IMR-90 (cell line): ENCODE measurements at regions not wholly inside any gene's neighbourhood (a gene's known extent, or its start where the extent isn't known, plus 50 kb on each side); places are given as distances from the start of the nearest gene placed in this dataset.

ENCODE experiments used
- ATAC-seq: fragments of 200-7000 bp; cut with Tn5 transposase; 2 replicates; pipeline ENCODE4 v1.9.1; 2020; ENCODE audit warnings: low read depth, mild to moderate bottlenecking, moderate library complexity
- BruUV-seq: library from RNA; stranded (reverse); fragments of 400-500 nt; replicated peaks from 2 replicates; lab custom pipeline; 2021; lab: Mats Ljungman, UMichigan
- CTCF ChIA-PET: fragments of 300-600 bp; formaldehyde crosslinking; extraction: SDS; loops from one replicate; lab custom pipeline; 2021; ENCODE audit warnings: antibody characterized with exemption; lab: Yijun Ruan, JAX
- POLR2A ChIA-PET: fragments of 300-600 bp; sonication (Branson Sonifier 250); formaldehyde crosslinking; loops from one replicate; lab custom pipeline; 2022; ENCODE audit warnings: antibody characterized with exemption; ENCODE audit not compliant: unreplicated experiment; lab: Charles Lee
- DNase-seq: peaks from one replicate; pipeline ENCODE4 v3.0.0; 2013
- H2AFZ ChIP-seq: replicated peaks from 2 replicates; pipeline ENCODE3; 2013; ENCODE audit warnings: low read length, mild to moderate bottlenecking; ENCODE audit not compliant: poor library complexity
- H2AK5ac ChIP-seq: 2 replicates; pipeline ENCODE4 v1.6.1; 2013; ENCODE audit warnings: low read depth, low read length, inconsistent platforms
- H2AK9ac ChIP-seq: replicated peaks from 2 replicates; pipeline ENCODE3; 2013; ENCODE audit warnings: mild to moderate bottlenecking, low read depth, low read length, moderate library complexity; ENCODE audit not compliant: poor library complexity
- H2BK120ac ChIP-seq: 2 replicates; pipeline ENCODE4 v1.6.1; 2013; ENCODE audit warnings: low read depth, low read length, inconsistent platforms
- H2BK15ac ChIP-seq: 3 replicates; pipeline ENCODE4 v1.6.1; 2013; ENCODE audit warnings: low read depth, low read length, inconsistent platforms
- H2BK20ac ChIP-seq: 2 replicates; pipeline ENCODE4 v1.6.1; 2013; ENCODE audit warnings: low read depth, mild to moderate bottlenecking, inconsistent platforms, low read length, moderate library complexity
- H2BK5ac ChIP-seq: 2 replicates; pipeline ENCODE4 v1.6.1; 2013; ENCODE audit warnings: mild to moderate bottlenecking, low read depth, low read length, inconsistent platforms; ENCODE audit not compliant: poor library complexity, severe bottlenecking
- H3K14ac ChIP-seq: replicated peaks from 2 replicates; pipeline ENCODE4 v1.6.1; 2013; ENCODE audit warnings: low read depth, low read length, inconsistent platforms
- H3K18ac ChIP-seq: 2 replicates; pipeline ENCODE4 v1.6.1; 2013; ENCODE audit warnings: low read depth, low read length, control low read depth
- H3K23ac ChIP-seq: 2 replicates; pipeline ENCODE4 v1.6.1; 2013; ENCODE audit warnings: low read depth, low read length, inconsistent platforms
- H3K27ac ChIP-seq: 2 replicates; pipeline ENCODE4 v1.5.1; 2013; ENCODE audit warnings: mild to moderate bottlenecking, control low read depth, low read length; ENCODE audit not compliant: insufficient read depth
- H3K27me3 ChIP-seq: 2 replicates; pipeline ENCODE4 v1.6.1; 2013; ENCODE audit warnings: low read length; ENCODE audit not compliant: control insufficient read depth, insufficient read depth
- H3K36me3 ChIP-seq: 2 replicates; pipeline ENCODE4 v1.6.1; 2013; ENCODE audit warnings: low read length, mixed read lengths; ENCODE audit not compliant: control insufficient read depth, insufficient read depth
- H3K4ac ChIP-seq: 2 replicates; pipeline ENCODE4 v1.6.1; 2013; ENCODE audit warnings: low read depth, low read length, inconsistent platforms
- H3K4me1 ChIP-seq: 2 replicates; pipeline ENCODE4 v1.6.1; 2013; ENCODE audit warnings: low read length, mixed read lengths; ENCODE audit not compliant: control insufficient read depth, insufficient read depth
- H3K4me2 ChIP-seq: 2 replicates; pipeline ENCODE4 v1.6.1; 2013; ENCODE audit warnings: low read depth, mild to moderate bottlenecking, control low read depth, low read length, moderate library complexity
- H3K4me3 ChIP-seq: 2 replicates; pipeline ENCODE4 v1.5.1; 2013; ENCODE audit warnings: low read depth, mild to moderate bottlenecking, control low read depth, low read length, moderate library complexity; ENCODE audit not compliant: insufficient read depth
- H3K56ac ChIP-seq: 2 replicates; pipeline ENCODE4 v1.6.1; 2013; ENCODE audit warnings: low read length, inconsistent platforms; ENCODE audit not compliant: insufficient read depth; ENCODE audit errors: extremely low read depth
- H3K79me1 ChIP-seq, 2 experiments: 2 replicates each; pipeline ENCODE4 v1.6.1; 2013; ENCODE audit warnings: low read length in 2 of 2, inconsistent platforms in 1 of 2, low read depth in 1 of 2
- H3K9ac ChIP-seq: 2 replicates; pipeline ENCODE4 v1.6.1; 2013; ENCODE audit warnings: low read depth, low read length, control low read depth
- H3K9me1 ChIP-seq: 2 replicates; pipeline ENCODE4 v1.6.1; 2013; ENCODE audit warnings: low read length, inconsistent platforms; ENCODE audit not compliant: insufficient read depth
- H3K9me3 ChIP-seq: 2 replicates; pipeline ENCODE4 v1.6.1; 2013; ENCODE audit warnings: low read length; ENCODE audit not compliant: control insufficient read depth, insufficient read depth
- H4K20me1 ChIP-seq: 2 replicates; pipeline ENCODE4 v1.6.1; 2013; ENCODE audit warnings: low read length, inconsistent platforms; ENCODE audit not compliant: insufficient read depth
- H4K5ac ChIP-seq: 2 replicates; pipeline ENCODE4 v1.6.1; 2013; ENCODE audit warnings: mild to moderate bottlenecking, low read depth, low read length, control low read depth
- H4K8ac ChIP-seq, 2 experiments: 2 replicates each; pipeline ENCODE4 v1.6.1; 2013; ENCODE audit warnings: low read depth in 2 of 2, low read length in 2 of 2, control low read depth in 1 of 2, inconsistent platforms in 1 of 2
- H4K91ac ChIP-seq: 2 replicates; pipeline ENCODE4 v1.6.1; 2013; ENCODE audit warnings: low read depth, low read length, inconsistent platforms; ENCODE audit not compliant: insufficient read depth
- BHLHE40 ChIP-seq: fragments of 150-350 bp; IDR thresholded peaks from 2 replicates; pipeline ENCODE4 v1.6.1; 2016; ENCODE audit warnings: mild to moderate bottlenecking, low read depth, low read length
- CEBPB ChIP-seq: IDR thresholded peaks from 2 replicates; pipeline ENCODE4 v1.6.1; 2012; ENCODE audit warnings: low read depth, low read length, improper control_type of control experiment
- CHD1 ChIP-seq: IDR thresholded peaks from 2 replicates; pipeline ENCODE4 v1.6.1; 2012; ENCODE audit warnings: low read depth, low read length, improper control_type of control experiment
- CTCF ChIP-seq: conservative IDR thresholded peaks from 2 replicates; pipeline ENCODE4 v1.5.1; 2012; ENCODE audit warnings: mild to moderate bottlenecking, low read depth, low read length, improper control_type of control experiment
- ELK1 ChIP-seq: fragments of 150-350 bp; IDR thresholded peaks from 2 replicates; pipeline ENCODE4 v1.6.1; 2016; ENCODE audit warnings: low read depth, mild to moderate bottlenecking, low read length, moderate library complexity, borderline replicate concordance
- FOS ChIP-seq: fragments of 150-350 bp; IDR thresholded peaks from 2 replicates; pipeline ENCODE4 v1.6.1; 2016; ENCODE audit warnings: low read depth, low read length
- MAFK ChIP-seq: IDR thresholded peaks from 2 replicates; pipeline ENCODE4 v1.6.1; 2012; ENCODE audit warnings: low read depth, low read length, improper control_type of control experiment
- MAZ ChIP-seq: IDR thresholded peaks from 2 replicates; pipeline ENCODE4 v1.6.1; 2012; ENCODE audit warnings: low read depth, mild to moderate bottlenecking, low read length, improper control_type of control experiment, moderate library complexity, borderline replicate concordance
- MXI1 ChIP-seq: IDR thresholded peaks from 2 replicates; pipeline ENCODE4 v1.6.1; 2012; ENCODE audit warnings: low read depth, mild to moderate bottlenecking, low read length, moderate library complexity, borderline replicate concordance
- NFE2L2 ChIP-seq: fragments of 150-350 bp; IDR thresholded peaks from 2 replicates; pipeline ENCODE4 v1.6.1; 2016; ENCODE audit warnings: low read depth, mild to moderate bottlenecking, low read length
- POLR2A ChIP-seq: IDR thresholded peaks from 2 replicates; pipeline ENCODE4 v1.6.1; 2012; ENCODE audit warnings: mild to moderate bottlenecking, low read depth, low read length
- RAD21 ChIP-seq: IDR thresholded peaks from 2 replicates; pipeline ENCODE4 v1.6.1; 2012; ENCODE audit warnings: low read length, improper control_type of control experiment
- RCOR1 ChIP-seq: IDR thresholded peaks from 2 replicates; pipeline ENCODE4 v1.6.1; 2012; ENCODE audit warnings: mild to moderate bottlenecking, low read length, improper control_type of control experiment; ENCODE audit not compliant: insufficient replicate concordance
- RFX5 ChIP-seq: IDR thresholded peaks from 2 replicates; pipeline ENCODE4 v1.8.0; 2012; ENCODE audit warnings: low read depth, mild to moderate bottlenecking, low read length, moderate library complexity
- SMC3 ChIP-seq: fragments of 150-350 bp; IDR thresholded peaks from 2 replicates; pipeline ENCODE4 v1.6.1; 2016; ENCODE audit warnings: low read depth, mild to moderate bottlenecking, antibody characterized with exemption, low read length, moderate library complexity
- USF2 ChIP-seq: fragments of 150-350 bp; IDR thresholded peaks from 2 replicates; pipeline ENCODE4 v1.6.1; 2017; ENCODE audit warnings: mild to moderate bottlenecking, antibody characterized with exemption, low read length, low read depth
- WGBS, 2 experiments: methylation state at CpG; one replicate each; pipeline versions ENCODE4 v1.1.5 to v1.1.7; 2013; ENCODE audit warnings: missing lambda C conversion rate in 2 of 2; ENCODE audit not compliant: insufficient read length in 1 of 2; ENCODE audit errors: extremely low coverage in 2 of 2; 5-methylcytosine and 5-hydroxymethylcytosine counted together
- dilution Hi-C: fragments of 300-500 bp; cut with HindIII; formaldehyde crosslinking; loops from one replicate; pipeline ENCODE4 v1.14.3; 2018; ENCODE audit warnings: low sequenced_read_pairs; ENCODE audit not compliant: unreplicated experiment
- in situ Hi-C: fragments of 300-500 bp; cut with MboI; formaldehyde crosslinking; loops from 3 replicates; pipeline ENCODE4 v1.14.3; 2019; ENCODE audit warnings: low sequenced_read_pairs, inconsistent platforms, mixed read lengths
- intact Hi-C: fragments of 100-400 bp; cut with micrococcal nuclease; formaldehyde crosslinking; loops from 2 replicates; pipeline ENCODE4 v1.10.0; 2022

GRCh38 chr1:87586501-87586900 lies 257.8 kb downstream of the LMO4 start:
- H2AK5ac ChIP-seq, result no peak overlapping the region
- no peak overlapping the region for H4K91ac ChIP-seq
- H2AK9ac ChIP-seq, result no peak overlapping the region
- H4K8ac ChIP-seq, result no peak overlapping the region
- dilution Hi-C loops (no loop called here), in situ Hi-C loops (no loop called here), intact Hi-C loops (loop anchor here (10.0 kb wide), 1 partner anchor 252 kb away; no protein-coding TSS in a partner anchor)
- no peaks in the 10 kb centered on the region for H3K27me3 ChIP-seq
- H3K56ac ChIP-seq, result no peak overlapping the region
- H3K23ac ChIP-seq, result no peak overlapping the region
- CTCF ChIA-PET, result no interaction called here
- TF ChIP-seq MXI1 (no peak), CEBPB (no peak), RAD21 (no peak), ELK1 (no peak), POLR2A (no peak), BHLHE40 (no peak), RFX5 (no peak), MAFK (no peak), SMC3 (no peak), RCOR1 (no peak), NFE2L2 (no peak), USF2 (no peak), CTCF (no peak), FOS (no peak), CHD1 (no peak), MAZ (no peak)
- no TSS peak for BruUV-seq
- no peak overlapping the region for H3K27ac ChIP-seq
- H4K5ac ChIP-seq, result no peak overlapping the region
- H3K4me1 ChIP-seq, result peaks cover 6% of the 10 kb centered on the region; the same call in 1 of the 2 replicates
- no peaks in the 10 kb centered on the region for H4K20me1 ChIP-seq
- no peak for ATAC-seq
- no peaks in the 10 kb centered on the region for H3K9me1 ChIP-seq
- WGBS, 2 experiments, result no CpG with 5 or more reads among the region's 3 CpGs
- no peaks in the 10 kb centered on the region for H3K9me3 ChIP-seq
- no peak overlapping the region for H3K4me2 ChIP-seq
- H2BK5ac ChIP-seq, result no peak overlapping the region
- H3K4me3 ChIP-seq, result no peak overlapping the region
- no peak overlapping the region for H2BK15ac ChIP-seq
- H3K14ac ChIP-seq, result no peak overlapping the region
- H2BK20ac ChIP-seq, result no peak overlapping the region
- no peak overlapping the region for H2BK120ac ChIP-seq
- POLR2A ChIA-PET, result no interaction called here
- no peak overlapping the region for H2AFZ ChIP-seq
- H3K79me1 ChIP-seq, result no peaks in the 10 kb centered on the region
- H3K4ac ChIP-seq, result no peak overlapping the region
- H3K36me3 ChIP-seq, result no peaks in the 10 kb centered on the region
- no peak overlapping the region for H3K18ac ChIP-seq
- H3K9ac ChIP-seq, result no peak overlapping the region
- no peak for DNase-seq
